T-helper 1 cell (primary cell): ENCODE measurements at regions not wholly inside any gene's neighbourhood (a gene's known extent, or its start where the extent isn't known, plus 50 kb on each side); places are given as distances from the start of the nearest gene placed in this dataset.
"Not testable (repeated sequence)": the region's sequence is repeated elsewhere in the genome, so short reads cannot be mapped to it uniquely, and the experiment has no call there.

Experiments
- DNase-seq, 5 donors: peaks; one replicate each; pipeline ENCODE4 v3.0.0-alpha.2; 2012 to 2020

DNA sequence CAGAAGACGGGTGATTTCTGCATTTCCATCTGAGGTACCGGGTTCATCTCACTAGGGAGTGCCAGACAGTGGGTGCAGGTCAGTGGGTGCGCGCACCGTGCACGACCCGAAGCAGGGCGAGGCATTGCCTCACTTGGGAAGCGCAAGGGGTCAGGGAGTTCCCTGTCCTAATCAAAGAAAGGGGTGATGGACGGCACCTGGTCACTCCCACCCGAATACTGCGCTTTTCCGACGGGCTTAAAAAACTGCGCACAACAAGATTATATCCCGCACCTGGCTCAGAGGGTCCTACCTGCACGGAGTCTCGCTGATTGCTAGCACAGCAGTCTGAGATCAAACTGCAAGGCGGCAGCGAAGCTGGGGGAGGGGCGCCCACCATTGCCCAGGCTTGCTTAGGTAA, 1403.1 kb downstream of the REEP3 start:
- DNase-seq: not testable (repeated sequence)

DNA sequence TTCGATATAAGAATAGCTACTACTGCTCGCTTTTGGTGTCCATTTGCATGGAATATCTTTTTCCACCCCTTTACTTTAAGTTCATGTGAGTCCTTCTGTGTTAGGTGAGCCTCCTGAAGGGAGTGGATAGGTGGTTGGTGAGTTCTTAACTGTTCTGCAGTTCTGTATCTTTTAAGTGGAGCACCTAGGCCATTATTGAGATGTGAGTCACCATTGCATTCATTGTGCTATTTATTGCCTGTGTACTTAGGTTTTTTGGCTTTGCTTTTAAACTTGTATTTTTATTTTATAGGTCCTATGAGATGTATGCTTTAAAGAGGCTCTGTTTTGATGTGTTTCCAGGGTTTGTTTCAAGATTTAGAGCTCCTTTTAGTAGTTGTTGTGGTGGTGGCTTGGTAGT, 1430.8 kb downstream of the REEP3 start:
- no peak for DNase-seq

DNA sequence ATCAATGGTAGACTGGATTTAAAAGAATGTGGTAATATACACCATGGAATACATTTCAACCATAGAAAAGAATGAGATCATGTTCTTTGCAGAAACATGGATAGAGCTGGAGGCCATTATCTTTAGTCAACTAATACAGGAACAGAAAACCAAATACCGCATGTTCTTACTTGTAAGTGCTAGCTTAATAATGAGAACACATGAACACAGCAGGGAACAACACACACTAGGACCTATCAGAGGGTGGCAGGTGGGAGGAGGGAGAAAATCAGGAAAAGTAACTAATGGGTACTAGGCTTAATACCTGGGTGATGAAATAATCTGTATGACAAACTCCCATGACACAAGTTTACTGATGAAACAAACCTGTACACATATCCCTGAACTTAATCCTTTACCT, 1435.2 kb downstream of the REEP3 start:
- DNase-seq: no peak

DNA sequence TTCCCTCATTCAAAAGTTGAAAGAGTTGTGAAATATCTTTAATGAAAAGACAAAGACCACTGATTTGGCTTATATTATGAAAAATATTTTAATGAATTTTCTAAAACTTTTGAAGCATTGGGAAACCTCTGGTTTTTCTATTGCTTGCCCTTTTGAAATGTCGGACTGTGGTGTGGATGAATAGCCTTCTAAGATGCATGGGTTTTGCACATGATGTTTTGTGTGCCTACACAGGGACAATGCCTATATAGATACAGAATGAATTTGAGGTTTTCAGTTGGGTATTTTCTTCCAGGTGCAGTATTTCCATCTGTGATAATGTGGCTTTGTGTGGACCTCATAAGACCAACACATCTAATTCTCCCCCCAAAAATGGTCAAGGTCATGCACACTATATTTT, 1437.9 kb downstream of the REEP3 start:
- DNase-seq: no peak

DNA sequence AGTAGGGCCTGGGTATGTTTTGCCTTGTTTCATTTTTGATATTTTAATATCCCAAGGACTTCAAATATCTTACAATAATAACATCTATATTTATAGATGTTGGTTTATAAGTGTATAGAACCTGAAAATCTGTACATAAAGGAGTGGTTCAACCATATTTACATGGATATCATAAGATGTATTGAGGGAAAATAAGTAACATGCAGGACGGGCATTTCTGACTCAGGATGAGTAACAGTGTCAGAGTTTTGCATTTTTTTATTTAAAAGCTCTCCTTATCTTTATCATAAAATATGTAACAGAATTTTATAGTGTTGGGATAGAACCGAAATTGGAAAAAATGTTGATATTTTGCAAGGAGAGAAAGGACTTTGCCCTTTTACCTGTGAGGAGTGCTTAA, 1438.7 kb downstream of the REEP3 start:
- DNase-seq: no peak

DNA sequence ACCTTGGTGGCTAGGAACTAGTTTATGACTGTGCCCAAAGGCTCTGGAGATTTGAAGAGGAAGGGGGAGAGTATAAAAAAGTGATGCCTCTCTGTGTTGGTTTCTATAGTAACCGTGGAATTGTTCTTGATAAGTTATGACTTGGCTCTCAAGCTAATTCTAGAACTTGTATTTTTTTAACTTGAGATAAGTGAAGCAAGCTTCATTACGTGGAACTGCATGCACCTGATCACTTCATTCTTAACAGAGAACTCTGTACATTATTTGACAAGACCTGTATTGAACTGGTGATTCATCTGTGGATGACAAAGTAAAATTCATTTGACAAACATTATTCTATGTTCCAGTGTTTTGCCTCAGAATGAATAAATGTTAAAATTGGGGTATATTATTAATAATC, 1452.2 kb downstream of the REEP3 start:
- DNase-seq: no peak

DNA sequence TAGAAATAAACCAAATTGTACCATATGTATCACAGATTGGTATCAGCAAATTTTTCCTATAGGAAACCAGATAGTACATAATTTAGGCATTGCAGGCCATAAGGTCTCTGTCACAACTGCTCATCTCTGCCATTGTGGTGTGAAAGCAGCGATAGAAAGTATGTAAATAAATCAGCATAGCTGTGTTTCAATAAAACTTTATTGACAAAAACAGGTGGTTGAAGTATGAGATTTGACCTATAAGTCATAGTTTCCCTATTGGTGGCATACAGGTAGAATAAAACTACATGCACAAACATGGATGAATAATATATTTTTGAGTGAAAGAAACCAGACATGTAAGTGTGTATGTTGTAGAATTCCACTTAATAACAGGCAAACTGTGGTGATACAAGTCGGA, 1454.9 kb downstream of the REEP3 start:
- no peak for DNase-seq

DNA sequence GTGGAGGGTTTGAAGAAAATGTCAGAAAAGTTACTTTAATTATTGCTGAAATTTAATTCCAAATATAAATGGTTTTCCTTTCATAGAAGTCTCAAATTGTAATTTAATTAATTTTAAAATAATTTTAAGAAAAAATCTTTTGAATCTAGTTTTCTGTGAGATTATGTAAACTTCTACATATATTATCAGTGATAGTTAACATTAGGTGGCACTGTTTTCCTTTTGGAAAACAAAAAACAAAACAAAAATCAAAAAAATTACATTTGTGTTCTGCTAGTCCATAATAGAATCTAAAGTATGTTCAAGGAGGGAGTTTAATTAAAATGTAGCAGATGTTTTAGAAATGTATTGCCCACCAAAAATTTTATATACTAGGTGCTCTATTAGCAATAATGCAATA, 1456.7 kb downstream of the REEP3 start:
- no peak for DNase-seq

DNA sequence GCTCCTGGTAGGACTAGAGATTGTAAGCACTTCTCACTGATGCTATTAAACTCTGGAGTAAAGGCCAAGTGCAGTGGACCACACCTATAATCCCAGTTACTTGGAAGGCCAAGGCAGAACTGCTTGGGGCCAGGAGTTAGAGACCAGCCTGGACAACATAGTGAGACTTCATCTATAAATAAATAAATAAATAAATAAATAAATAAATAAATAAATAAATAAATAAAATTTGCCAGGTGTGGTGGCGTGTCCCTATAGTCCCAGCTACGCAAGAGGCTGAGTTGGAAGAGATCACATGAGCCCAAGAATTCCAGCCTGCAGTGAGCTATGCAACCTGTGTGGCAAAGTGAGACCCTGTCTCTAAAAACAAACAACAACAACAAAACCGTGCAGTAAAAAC, 1475.7 kb downstream of the REEP3 start:
- no peak for DNase-seq

DNA sequence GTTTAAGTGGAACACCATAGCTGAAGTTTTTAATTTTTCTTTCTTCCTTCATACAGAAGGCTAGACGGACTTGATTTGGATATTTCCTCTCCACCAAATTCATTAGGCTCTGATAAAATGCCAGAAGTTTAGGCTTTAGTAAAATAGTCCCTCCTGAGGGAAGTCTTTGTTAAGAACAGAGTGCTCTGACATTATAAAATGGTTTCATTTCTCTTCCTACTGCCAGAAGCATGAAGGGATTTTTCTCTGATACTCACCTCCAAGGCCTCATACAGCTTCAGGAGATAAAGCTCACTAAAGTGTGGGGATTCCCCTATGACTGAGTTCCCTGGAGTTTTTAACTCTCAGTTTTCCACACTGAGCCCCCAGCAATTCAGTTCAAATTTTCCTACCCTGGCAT, 1489.6 kb downstream of the REEP3 start:
- no peak for DNase-seq

DNA sequence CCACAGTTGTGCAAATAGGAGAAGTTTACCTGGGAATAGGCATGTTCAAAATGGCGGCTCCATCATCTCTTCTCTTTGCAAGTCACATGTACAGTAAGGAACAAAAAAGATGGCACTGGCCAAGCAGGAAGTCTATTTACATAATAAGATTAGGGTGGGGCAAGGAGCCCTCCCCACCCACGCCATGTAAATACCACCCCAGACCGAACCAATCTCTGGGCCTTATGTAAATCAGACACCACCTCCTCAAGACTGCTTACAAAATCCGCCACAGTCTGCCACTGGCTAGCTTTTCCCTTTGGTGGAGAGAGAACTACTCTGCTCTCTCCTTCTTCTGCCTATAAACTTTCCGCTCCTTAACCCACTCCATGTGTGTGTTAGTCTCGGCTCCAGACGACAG, 1496.3 kb downstream of the REEP3 start:
- no peak for DNase-seq

DNA sequence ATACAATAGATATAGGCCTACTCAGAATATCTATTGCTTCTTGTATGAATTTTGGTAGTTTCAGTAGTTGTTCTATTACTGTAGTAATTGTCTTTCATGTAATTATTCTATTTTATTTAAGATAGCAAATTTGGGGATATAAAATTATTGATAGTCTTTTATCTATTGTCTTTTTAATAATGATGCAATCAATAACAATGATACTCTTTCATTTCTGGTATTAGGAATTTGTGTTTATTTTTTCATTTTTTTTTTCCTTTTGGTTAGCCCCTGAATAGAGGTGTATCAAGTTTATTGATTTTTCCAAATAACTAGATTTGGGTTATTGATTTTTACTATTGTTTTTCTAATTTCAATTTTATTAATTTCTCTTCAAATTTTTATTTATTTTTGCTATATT, 1503.7 kb downstream of the REEP3 start:
- DNase-seq: no peak

DNA sequence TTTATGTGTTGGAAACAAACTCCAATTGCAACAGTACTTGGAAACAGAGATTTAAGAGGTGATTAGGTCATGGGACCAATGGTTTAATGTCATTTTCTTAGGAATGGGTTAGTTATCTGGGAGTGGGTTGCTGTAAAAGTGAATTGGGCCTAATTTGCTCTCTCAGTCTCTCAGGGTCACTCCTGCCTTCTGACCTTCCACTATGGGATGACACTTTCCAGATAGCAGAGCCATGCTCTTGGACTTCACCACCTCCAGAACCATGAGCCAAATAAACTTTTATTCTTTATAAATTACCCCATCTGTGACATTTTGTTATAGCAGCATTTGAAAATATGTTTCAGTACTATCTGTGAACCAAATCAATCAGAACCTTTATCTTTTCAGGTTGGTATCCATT, 1509.1 kb downstream of the REEP3 start:
- no peak for DNase-seq

DNA sequence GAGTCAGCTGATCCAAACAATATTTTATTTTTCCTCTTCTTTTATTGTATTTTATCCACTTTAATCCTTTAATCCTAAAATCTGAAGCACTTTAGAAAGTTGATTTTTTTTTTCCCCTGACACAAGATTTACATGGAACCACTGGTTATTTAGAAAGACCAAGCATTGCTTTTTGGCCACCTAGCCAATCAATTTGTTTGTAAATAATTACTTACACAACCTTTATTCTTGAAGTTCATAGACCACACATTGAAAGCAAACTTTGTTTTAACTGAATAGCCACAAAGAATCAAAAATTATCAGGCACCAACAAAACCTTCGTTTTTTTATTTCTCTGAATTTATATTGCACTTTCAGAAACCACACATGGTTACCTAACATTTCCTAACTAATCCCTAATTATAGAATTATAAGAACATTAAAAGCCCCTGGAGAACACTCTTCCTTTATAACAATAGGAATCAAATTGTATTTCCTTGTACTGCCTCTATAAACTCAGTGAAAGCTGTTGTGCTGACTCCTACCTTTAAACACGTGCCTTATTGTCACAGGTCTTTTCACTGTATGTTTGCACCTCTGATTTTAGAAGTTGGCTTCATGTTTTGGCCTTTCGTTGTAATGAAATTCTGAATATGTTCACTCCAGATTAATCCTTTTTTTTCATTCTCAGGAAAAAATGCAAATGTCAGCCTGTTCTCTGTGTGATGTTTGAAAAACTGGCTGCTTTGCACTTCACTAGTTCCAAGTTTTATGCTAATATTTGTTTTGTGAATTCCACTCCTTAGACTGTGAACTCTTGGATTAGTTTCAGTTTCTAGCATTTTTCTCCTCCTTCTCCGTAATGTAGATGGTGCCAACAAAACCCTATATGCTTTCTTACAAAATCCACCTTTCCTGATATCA, 1511.9 kb downstream of the REEP3 start:
- no peak for DNase-seq

DNA sequence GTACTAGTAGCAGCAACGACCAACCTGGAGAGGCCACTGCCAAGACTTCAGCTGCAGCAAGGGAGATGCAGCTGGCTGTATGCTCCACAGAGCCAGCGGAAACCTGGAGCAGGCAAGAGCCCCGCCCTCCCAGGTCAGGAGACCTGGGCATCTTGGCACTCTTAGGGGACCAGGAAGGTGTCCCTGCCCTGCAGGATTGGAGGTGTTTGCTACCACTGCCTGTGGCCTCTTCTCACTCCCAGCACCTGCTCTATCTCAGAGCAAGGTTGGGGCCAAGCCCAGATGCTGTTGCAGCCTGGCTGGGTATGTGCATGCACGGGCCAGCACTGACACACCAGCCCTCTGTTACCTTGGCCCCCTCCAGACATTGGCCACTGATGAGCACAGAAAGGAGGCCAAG, 1512.8 kb downstream of the REEP3 start:
- DNase-seq: no peak

DNA sequence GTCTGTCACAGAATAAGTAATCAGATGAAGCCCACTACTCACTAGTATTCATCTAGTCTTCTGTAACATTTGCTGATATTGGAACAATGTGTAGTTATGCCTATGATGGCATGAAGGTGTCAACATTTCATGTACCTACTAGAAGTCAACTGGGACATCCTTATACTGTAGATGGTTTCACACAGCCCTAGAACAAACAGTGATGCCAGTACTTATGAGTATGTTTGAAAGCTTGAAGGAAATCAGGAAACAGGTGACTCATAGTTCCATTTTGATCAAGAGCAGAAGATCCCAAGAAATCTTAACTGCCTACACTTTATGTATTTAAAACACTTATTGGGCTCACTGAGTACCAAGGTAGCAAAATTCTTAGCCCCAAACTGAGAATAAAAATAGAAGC, 1519.6 kb downstream of the REEP3 start:
- no peak for DNase-seq

DNA sequence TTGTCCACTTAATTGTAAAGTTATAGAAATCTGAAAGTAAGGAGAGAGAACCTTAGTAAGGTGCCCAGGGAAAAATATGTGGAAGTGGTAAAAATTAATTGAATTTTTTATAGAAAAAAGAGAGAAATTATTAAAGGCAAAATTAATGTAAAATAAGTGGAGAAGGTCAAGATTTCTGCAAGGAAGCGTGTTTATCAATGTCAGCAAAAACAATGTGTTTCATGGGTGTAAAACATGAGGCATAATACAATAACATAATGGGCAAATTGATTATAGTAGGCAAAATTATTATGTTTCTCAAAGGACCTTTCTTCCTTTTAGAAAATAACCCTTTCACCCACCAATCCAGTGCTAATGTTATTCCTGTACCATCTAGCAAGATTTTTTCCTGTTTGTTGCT, 1520.1 kb downstream of the REEP3 start:
- no peak for DNase-seq

DNA sequence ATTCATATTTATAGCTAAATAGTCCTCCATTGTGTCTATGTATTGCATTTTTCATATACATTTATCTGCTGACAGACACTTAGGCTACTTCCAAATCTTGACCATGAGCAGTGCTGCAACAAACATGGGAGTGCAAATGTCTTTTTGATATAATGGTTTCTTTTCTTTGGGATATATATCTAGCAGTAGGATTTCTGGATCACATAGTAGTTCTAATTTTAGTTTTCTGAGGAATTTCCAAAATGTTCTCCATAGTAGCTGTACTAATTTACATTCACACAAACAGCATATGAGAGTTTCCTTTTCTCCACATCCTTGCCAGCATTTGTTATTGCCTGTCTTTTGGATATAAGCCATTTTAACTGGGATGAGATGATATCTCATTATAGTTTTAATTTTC, 1521.3 kb downstream of the REEP3 start:
- no peak for DNase-seq

DNA sequence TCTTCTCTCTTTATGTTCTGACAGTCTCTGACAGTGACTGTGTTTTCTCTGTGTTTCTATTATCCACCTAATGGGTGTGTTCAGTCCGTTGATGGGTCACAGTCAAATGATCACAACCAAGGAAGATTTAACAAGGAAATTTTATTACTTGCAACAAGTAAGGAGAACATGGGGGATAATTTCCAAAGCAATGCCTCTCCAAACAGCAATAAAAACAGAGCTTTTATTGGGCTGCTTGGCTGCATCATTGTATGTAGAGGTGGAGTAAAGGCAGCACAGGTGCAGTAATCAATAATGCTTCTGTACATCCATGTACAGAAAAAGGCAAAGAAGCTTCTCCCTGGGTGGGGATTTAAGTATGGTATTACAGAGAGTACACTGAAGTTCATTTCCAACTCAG, 1525.6 kb downstream of the REEP3 start:
- DNase-seq: no peak

DNA sequence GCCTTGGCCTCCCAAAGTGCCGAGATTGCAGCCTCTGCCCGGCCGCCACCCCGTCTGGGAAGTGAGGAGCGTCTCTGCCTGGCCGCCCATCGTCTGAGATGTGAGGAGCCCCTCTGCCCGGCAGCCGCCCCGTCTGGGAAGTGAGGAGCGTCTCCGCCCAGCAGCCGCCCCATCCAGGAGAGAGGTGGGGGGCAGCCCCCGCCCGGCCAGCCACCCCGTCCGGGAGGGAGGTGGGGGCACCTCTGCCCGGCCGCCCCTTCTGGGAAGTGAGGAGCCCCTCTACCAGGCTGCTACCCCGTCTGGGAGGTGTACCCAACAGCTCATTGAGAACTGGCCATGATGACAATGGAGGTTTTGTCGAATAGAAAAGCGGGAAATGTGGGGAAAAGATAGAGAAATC, 1530.9 kb downstream of the REEP3 start:
- not testable (repeated sequence) for DNase-seq

DNA sequence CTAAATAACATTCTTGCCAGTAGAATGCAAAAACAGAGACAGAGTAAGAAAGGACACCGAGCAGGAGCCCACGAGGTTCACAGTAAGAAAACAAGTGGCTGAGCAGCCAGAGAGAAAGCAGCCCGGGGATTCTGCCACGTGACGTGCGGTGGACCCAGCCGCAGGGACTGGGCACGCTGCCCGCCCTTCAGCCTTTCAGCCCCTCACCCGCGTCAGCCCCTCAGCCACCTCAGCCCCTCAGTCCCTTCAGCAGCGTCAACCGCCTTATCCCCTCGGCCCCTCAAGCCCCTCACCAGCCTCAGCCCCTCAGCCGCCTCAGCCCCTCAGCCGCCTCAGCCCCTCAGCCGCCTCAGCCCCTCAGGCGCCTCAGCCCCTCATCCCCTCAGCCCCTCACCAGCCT, 1532.2 kb downstream of the REEP3 start:
- DNase-seq: not testable (repeated sequence)

DNA sequence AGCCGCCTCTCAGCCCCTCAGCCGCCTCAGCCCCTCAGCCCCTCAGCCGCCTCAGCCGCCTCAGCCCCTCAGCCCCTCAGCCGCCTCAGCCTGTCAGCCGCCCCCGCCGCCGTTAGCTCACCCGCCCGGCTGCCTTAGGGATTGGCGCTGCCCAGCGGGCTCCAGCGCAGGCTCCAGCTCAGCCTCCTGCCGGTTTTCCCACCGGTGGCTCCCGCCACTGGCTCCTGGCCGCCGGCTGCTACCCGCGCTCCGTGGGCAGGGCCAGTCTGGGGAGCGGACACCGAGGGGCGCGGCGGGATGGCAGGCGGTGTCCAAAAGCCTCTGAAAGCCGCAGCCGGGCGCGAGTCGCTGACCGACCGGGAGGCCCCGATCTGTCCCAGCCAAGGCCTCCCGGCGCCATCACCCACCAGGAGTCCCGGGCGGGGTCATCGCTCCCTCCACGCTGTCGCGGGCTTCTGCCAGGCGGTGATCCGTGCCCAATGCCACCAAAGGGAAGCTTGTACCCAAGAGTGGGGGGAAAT, 1532.7 kb downstream of the REEP3 start:
- not testable (repeated sequence) for DNase-seq

DNA sequence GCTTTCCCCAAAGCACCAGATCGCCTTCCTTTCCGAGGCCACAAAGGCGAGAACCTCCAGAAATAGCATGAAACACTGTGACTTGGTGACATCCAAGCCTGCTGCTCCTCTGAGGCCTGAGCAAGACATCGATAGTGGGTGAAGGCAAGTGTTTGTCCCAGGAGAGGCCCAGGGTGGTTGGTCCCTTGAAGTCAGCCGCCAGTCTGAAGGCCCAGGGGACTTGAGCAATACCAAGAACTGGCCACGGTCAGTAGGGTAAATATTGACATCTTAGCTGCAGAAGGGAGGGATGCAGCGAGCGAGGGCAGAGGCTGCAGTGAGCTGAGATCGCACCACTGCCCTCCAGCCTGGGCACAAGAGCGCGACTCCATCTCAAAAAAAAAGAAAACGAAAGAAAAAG, 1533.5 kb downstream of the REEP3 start:
- DNase-seq: not testable (repeated sequence)

DNA sequence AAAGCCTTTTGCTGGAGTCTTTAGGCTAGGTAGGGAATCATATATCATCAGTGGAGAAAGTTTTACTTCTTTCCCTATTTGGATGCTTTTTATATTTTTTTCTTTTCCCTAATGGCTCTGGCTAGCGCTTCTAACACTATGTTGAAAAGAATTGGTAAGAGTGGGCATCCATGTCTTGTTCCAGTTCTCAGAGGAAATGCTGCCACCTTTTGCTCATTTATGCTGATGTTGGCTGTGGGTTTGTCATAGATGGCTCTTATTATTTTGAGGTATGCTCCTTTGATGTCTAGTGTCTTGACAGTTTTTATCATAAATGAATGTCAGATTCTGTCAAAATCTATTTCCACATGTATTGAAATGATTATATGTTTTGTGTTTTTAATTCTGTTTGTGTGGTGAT, 1544.1 kb downstream of the REEP3 start:
- no peak for DNase-seq

DNA sequence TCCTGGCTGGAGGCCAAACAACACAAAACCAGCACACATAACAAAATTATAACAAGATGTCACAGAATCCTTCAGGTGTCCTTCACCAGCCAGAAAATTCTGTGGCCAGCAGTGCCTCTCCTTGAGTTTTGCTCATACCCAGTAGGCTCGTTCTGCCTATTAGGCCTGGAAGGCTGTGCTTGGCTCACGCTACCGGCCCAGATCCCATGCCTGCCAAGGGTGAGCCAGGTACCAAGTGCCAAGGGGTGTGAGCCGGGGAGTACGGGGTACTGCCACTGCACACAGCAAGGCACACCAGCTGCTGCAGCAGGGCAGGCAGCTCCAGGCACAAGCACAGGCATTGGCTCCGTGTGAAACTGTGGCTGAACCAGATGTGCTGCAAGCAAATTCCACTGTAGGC, 1562.0 kb downstream of the REEP3 start:
- no peak for DNase-seq
